ENCODE measurements at regions not wholly inside any gene's neighbourhood (a gene's known extent, or its start where the extent isn't known, plus 50 kb on each side); places are given as distances from the start of the nearest gene placed in this dataset.
"Not testable (repeated sequence)": the region's sequence is repeated elsewhere in the genome, so short reads cannot be mapped to it uniquely, and the experiment has no call there.

DNA sequence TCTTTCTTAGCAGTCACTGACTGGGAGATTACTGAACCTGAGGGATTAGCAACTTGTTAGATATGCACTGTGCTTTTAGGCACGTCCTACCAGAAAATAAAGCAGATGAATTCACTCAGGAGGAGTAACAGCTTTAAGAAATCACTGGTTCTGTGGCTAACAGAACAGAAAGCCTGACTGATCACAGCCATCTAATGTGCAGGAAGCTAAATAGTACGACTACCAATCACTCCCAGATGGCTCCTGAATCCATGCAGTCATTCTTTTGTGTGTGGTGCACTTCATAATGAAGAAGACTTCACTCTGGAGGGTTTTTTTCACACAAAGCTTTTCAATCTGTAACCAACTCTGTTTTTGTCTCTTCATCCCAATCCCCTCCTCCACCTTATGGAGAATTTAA, 305.3 kb upstream of the INTU start:
- no peak for DNase-seq (ENCODE audit: low spot score)

- no peak for DNase-seq (ENCODE audit: low spot score)
These were observed 297.6 kb upstream of the INTU start for GRCh38 chr4:127335073-127335620.

GRCh38 chr4:127335732-127336131, 297.0 kb upstream of the INTU start:
- DNase-seq (ENCODE audit: low spot score), result no peak

- DNase-seq (ENCODE audit: low spot score), result not testable (repeated sequence)
These were observed 289.6 kb upstream of the INTU start for GRCh38 chr4:127343123-127343522.

DNA sequence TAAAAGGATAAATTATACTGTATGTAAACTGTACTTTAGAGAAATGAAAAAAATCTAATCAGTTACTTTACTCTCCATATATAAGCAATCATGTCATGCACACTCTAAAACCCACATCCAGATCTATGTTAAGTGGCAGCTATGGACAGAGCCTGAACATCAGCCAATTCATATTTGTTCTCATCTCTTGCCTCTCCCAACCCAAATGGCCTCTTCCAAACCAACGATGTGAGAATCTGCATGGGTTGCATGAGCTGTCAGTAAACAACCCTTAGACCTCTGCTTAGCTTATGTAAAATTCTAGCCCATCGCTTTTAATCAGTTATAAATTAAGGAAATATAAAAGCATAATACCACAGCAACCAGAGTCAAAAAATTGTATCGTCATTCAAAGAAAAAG, 288.7 kb upstream of the INTU start:
- DNase-seq (ENCODE audit: low spot score), result no peak

DNA sequence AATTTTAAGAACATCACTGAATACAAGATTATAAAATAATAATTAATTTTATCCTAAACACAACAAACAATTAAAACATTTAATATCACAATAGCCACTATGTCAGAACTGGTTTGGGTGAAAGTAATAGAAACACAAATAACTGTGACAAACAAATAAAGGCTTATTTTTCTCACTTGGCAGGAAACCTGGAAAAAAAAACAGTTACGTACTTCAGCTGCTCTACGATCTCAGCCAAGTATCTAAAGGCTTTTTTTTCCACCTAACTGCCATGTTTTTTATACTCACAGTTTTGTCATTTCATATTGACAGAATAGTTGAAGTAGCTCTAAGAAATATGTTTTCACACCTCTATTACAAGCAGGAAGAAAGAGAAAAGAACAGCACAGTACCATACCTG, 284.8 kb upstream of the INTU start:
- DNase-seq (ENCODE audit: low spot score), result no peak

- DNase-seq (ENCODE audit: low spot score), result no peak
These were observed 280.3 kb upstream of the INTU start for GRCh38 chr4:127352220-127353113.

GRCh38 chr4:127355743-127356142, 277.0 kb upstream of the INTU start:
- DNase-seq (ENCODE audit: low spot score), result no peak

DNA sequence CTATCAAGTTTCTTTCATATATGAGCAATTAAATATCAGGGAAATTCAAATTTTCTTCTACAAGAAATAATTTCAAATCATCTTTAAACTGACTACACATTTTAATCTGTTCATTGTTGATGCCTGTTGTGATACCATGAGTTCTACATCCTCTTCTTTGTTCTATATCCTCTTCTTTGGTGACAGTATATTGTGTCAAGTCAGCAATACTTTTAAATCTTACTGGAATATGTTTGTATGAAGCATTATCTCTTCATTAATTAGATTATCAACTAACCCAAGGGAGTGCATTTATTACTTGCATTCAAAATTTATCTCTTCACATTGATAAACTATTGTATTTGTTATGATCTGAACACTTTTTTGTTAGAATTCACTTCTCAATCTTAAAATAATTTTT, 275.0 kb upstream of the INTU start:
- DNase-seq (ENCODE audit: low spot score), result no peak

DNA sequence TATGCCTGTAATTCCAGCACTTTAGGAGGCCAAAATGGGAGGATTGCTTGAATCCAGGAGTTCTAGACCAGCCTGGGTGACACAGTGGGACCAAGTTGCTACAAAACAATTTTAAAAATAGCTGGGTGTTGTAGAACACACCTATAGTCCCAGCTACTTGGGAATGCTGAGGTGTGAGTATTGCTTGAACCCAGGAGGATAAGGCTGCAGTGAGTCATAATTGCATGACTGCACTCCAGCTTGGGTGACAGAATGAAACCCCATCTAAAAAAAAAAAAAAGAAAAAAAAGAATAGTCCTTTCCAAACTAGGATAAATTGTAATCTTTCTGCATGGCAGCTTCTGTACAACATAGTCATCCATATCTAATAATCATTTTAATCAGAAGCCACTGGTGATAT, 270.1 kb upstream of the INTU start:
- DNase-seq (ENCODE audit: low spot score), result no peak

DNA sequence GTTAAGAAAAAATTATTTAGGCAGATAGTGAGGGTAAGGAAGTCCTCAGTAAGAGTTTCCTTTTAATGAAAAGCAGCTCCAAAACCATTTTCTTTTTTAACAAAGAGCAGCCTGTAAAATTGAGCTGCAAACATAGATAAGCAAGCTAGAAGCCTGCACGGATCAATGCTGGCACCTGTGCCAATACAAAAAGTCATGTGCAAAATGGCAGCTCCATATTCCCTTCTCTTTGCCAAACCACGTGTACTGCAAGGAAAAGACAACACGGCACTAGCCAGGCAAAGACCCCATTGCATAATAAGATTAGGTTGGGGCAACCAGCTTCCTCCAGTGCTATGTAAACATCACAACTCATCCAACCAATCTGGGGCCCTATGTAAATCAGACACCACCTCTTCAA, 268.4 kb upstream of the INTU start:
- DNase-seq (ENCODE audit: low spot score), result no peak

- DNase-seq (ENCODE audit: low spot score), result no peak
These were observed 267.8 kb upstream of the INTU start for GRCh38 chr4:127364911-127365310.

DNA sequence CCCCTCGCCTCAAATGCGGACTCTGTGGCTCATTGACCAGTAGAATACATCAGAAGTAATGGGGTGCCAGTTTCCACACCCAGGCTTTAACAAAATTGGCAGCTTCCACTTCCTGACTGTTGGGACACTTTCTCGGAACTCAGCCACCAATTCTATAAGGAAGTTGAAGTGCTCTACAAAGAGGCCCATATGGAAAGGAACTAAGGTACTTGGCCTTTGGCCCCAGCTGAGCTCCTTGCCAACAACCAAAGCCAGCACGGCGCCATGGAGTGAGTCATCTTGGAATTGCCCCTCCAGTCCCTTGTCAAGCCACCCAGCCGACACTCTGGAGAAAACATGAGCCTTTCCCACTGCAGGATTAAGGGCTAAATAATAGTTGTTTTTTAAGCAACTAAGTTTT, 262.2 kb upstream of the INTU start:
- no peak for DNase-seq (ENCODE audit: low spot score)

DNA sequence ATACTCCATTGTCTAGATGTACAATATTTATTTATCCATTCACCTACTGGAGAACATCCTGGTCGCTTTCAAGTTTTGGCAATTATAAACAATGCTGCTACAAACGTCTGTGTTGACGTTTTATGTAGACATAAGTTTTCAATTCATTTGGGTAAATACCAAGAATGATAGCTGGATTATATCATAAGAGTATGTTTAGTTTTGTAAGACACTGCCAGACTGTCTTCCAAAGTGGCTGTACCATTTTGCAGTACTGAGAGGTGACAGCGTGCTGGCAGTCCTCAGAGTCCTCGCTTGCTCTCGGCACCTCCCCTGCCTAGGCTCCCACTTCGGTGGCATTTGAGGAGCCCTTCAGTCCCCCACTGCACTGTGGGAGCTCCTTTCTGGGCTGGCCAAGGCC, 253.3 kb upstream of the INTU start:
- no peak for DNase-seq (ENCODE audit: low spot score)

DNA sequence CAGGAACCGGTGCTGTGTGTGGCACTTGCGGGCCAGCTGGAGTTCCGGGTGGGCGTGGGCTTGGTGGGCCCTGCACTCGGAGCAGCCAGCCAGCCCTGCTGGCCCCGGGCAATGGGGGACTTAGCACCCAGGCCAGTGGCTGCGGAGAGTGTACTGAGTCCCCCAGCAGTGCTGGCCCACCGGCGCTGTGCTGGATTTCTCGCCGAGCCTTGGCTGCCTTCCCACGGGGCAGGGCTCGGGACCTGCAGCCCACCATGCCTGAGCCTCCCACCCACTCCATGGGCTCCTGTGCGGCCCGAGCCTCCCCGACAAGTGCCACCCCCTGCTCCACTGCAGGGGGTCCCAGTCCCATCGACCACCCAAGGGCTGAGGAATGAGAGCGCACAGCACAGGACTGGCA, 252.8 kb upstream of the INTU start:
- not testable (repeated sequence) for DNase-seq (ENCODE audit: low spot score)

DNA sequence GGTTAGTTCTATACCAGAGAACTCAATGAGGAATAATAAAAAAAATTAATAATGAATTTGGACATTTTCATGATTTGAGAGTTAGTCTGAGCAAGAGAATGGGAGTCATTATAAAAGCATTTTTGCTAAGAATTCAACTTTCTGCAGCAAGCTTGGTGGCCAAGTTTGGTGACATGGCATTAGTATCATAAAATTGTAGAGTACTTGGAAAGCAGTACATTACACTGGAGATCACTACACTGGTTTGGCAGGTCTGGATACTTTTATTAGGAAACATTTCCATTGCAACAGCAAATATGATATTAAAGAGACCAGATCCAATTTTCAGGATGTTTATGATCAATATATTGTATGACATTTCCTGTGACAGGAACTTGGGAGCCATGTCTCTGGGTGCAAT, 249.1 kb upstream of the INTU start:
- no peak for DNase-seq (ENCODE audit: low spot score)

DNA sequence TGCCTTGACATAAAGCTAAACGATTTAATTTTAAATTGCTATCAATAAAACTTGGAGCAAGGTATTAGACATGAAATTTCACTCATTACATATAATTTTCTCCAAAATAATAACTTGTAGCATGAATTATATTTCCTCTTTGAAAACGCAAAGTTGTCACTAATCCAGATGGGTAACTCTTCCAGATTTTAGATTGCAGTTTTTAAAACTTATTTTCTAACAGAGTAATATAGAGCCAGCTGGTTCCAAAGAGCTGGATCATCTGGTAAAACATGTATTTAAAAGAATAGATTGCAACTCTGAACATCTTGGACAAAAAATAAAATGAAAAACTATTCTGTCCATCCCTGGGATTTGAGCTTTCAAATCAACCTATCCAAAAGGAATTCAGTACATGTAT, 238.2 kb upstream of the INTU start:
- no peak for DNase-seq (ENCODE audit: low spot score)

GRCh38 chr4:127400276-127400675, 232.5 kb upstream of the INTU start:
- DNase-seq (ENCODE audit: low spot score), result no peak

DNA sequence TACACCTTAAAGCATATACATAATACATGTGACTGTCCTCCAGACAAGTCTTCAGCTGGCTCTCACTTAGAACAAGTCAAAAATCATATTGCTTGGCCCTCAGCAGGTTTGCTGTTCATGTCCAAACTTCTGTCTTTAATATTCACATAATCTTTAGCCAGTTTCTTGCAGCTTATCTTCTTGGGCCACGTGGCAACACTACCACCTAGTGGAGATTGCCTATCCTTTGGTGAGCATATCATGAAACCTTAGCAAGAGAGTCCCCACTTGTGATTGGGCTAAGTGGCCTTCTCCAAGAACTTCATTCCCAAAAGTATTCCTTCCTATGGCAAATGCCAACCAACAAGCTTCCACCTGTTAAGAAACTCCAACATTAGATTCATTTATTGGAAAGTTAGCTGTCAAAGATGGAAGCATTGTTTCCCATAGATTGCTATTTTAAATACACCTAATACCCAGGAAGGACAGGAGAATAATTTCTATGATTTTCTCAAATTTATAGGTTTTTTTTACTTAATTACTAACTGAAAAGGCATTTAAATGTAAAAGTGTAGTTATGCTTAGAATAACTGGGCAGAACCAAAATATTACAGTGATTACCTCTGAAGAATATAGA, 231.9 kb upstream of the INTU start:
- DNase-seq (ENCODE audit: low spot score), result peak; percentile 71

GRCh38 chr4:127403471-127404084, 229.2 kb upstream of the INTU start:
- DNase-seq (ENCODE audit: low spot score), result no peak

DNA sequence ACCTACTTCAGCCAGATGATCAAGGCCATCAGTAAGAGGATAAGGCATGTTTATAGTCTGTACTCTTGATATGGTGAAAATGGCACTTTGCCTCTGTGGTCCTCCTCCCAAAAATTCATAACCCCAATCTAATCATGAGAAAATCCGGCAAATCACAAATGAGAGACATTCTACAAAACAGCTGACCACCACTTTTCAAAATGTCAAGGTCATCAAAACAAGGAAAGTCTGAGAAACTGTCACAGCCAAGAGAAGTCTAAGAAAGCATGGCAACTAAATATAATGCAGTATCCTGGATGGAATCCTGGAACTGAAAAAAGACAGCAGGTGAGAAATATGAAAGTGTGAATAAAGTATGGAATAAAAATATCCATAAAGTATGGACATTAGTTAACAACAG, 226.6 kb upstream of the INTU start:
- no peak for DNase-seq (ENCODE audit: low spot score)

DNA sequence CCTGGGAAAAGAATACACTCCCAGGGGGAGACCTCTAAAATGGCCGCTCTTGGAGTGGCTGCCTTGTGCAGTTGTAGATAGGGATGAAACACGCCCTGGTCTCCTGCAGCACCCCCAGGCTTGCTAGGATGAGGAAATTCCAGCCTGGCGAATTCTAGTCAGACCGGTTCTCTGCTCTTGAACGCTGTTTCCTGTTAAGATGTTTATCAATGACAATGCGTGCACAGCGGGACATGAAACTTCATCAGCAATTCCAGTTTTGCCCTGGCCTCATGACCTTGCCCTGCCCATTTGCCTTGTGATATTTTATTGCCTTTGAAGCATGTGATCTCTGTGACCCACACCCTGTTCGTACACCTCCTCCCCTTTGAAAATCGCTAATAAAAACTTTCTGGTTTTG, 225.2 kb upstream of the INTU start:
- not testable (repeated sequence) for DNase-seq (ENCODE audit: low spot score)

- DNase-seq (ENCODE audit: low spot score), result no peak
These were observed 222.6 kb upstream of the INTU start for GRCh38 chr4:127410201-127410600.
